CD14-positive monocyte (primary cell): ENCODE measurements at regions not wholly inside any gene's neighbourhood (a gene's known extent, or its start where the extent isn't known, plus 50 kb on each side); places are given as distances from the start of the nearest gene placed in this dataset.

Experiments
- DNase-seq, 3 donors: peaks; one replicate each; pipeline ENCODE4 v3.0.0-alpha.2; 2011 to 2022
- H2AFZ ChIP-seq: 2 replicates; pipeline ENCODE4 v1.6.0; 2012; ENCODE audit warnings: mild to moderate bottlenecking, low read depth, low read length, inconsistent platforms; ENCODE audit not compliant: insufficient read depth, poor library complexity, severe bottlenecking
- H3K27ac ChIP-seq, 2 donors: 1 replicate in 1 of 2; 2 replicates in 1 of 2; pipeline ENCODE4 v1.5.1; 2012 to 2013; ENCODE audit warnings: low read length in 2 of 2, control low read depth in 1 of 2, inconsistent platforms in 1 of 2, low read depth in 1 of 2, mild to moderate bottlenecking in 1 of 2
- H3K27me3 ChIP-seq, 2 donors: one replicate each; pipeline versions ENCODE4 v1.6.0 to v1.6.1; 2011 to 2013; ENCODE audit warnings: low read length in 2 of 2; ENCODE audit not compliant: control insufficient read depth in 2 of 2, insufficient read depth in 2 of 2
- H3K36me3 ChIP-seq, 2 donors: replicated peaks in 1 of 2; 1 replicate in 1 of 2; 2 replicates in 1 of 2; pipeline versions ENCODE4 v1.5.1 to v1.6.1; 2012 to 2013; ENCODE audit warnings: low read length in 2 of 2, control low read depth in 1 of 2, inconsistent platforms in 1 of 2, mild to moderate bottlenecking in 1 of 2; ENCODE audit not compliant: insufficient read depth in 2 of 2, control insufficient read depth in 1 of 2
- H3K4me1 ChIP-seq, 2 donors: 1 replicate in 1 of 2; 2 replicates in 1 of 2; pipeline versions ENCODE4 v1.5.1 to v1.6.1; 2012 to 2013; ENCODE audit warnings: low read length in 2 of 2, control low read depth in 1 of 2, inconsistent platforms in 1 of 2, mild to moderate bottlenecking in 1 of 2, moderate library complexity in 1 of 2; ENCODE audit not compliant: insufficient read depth in 2 of 2, control insufficient read depth in 1 of 2
- H3K4me2 ChIP-seq: replicated peaks from 2 replicates; pipeline ENCODE3; 2012; ENCODE audit warnings: low read length, moderate library complexity, mild to moderate bottlenecking; ENCODE audit not compliant: poor library complexity, severe bottlenecking; ENCODE audit errors: extremely low read depth
- H3K4me3 ChIP-seq, 3 experiments: fragments of 200-600 bp in 1 of 3; sonication (generic) in 1 of 3; replicated peaks in 1 of 3; 1 replicate in 2 of 3; 2 replicates in 1 of 3; pipeline ENCODE4 v1.5.1; 2011 to 2013; ENCODE audit warnings: low read length in 3 of 3, mild to moderate bottlenecking in 3 of 3, control low read depth in 2 of 3, low read depth in 2 of 3, inconsistent platforms in 1 of 3, moderate library complexity in 1 of 3
- H3K79me2 ChIP-seq: 2 replicates; pipeline ENCODE4 v1.6.0; 2012; ENCODE audit warnings: mild to moderate bottlenecking, control low read depth, inconsistent platforms, low read length, moderate library complexity; ENCODE audit not compliant: insufficient read depth
- H3K9ac ChIP-seq: 2 replicates; pipeline ENCODE4 v1.6.0; 2017; ENCODE audit warnings: low read length, mild to moderate bottlenecking; ENCODE audit not compliant: insufficient read depth, poor library complexity, severe bottlenecking
- H3K9me3 ChIP-seq, 2 donors: replicated peaks in 1 of 2; 1 replicate in 1 of 2; 2 replicates in 1 of 2; pipeline versions ENCODE4 v1.5.1 to v1.6.1; 2012 to 2013; ENCODE audit warnings: low read length in 2 of 2, control low read depth in 1 of 2; ENCODE audit not compliant: control insufficient read depth in 1 of 2, insufficient read depth in 1 of 2
- H4K20me1 ChIP-seq: 2 replicates; pipeline ENCODE4 v1.6.0; 2012; ENCODE audit warnings: mild to moderate bottlenecking, low read length, control low read depth, moderate library complexity; ENCODE audit not compliant: insufficient read depth
- H3K27ac Mint-ChIP-seq, 7 donors: one replicate each; pipeline ENCODE4 v1.8.0; 2020; ENCODE audit warnings: mild to moderate bottlenecking in 7 of 7, mixed read lengths in 7 of 7, moderate library complexity in 6 of 7, inconsistent platforms in 2 of 7
- H3K27me3 Mint-ChIP-seq, 3 donors: one replicate each; pipeline ENCODE4 v1.8.0; 2021 to 2022; ENCODE audit warnings: low read depth in 3 of 3, mild to moderate bottlenecking in 3 of 3, mixed read lengths in 3 of 3, moderate library complexity in 3 of 3, inconsistent platforms in 1 of 3
- H3K36me3 Mint-ChIP-seq, 2 donors: one replicate each; pipeline ENCODE4 v1.8.0; 2020; ENCODE audit warnings: mixed read lengths in 2 of 2, inconsistent platforms in 1 of 2, mild to moderate bottlenecking in 1 of 2
- H3K4me1 Mint-ChIP-seq: one replicate; pipeline ENCODE4 v1.8.0; 2020; ENCODE audit warnings: mild to moderate bottlenecking, mixed read lengths
- H3K4me3 Mint-ChIP-seq, 2 donors: one replicate each; pipeline ENCODE4 v1.8.0; 2020; ENCODE audit warnings: mild to moderate bottlenecking in 2 of 2, mixed read lengths in 2 of 2, moderate library complexity in 1 of 2
- H3K9me3 Mint-ChIP-seq, 7 donors: one replicate each; pipeline ENCODE4 v1.8.0; 2020 to 2022; ENCODE audit warnings: mixed read lengths in 7 of 7, mild to moderate bottlenecking in 6 of 7, moderate library complexity in 6 of 7, inconsistent platforms in 2 of 7
- CTCF ChIP-seq: fragments of 200-600 bp; IDR thresholded peaks from one replicate; pipeline ENCODE4 v1.8.0; 2022; ENCODE audit warnings: antibody characterized with exemption, mild to moderate bottlenecking
- WGBS: methylation state at CpG from one replicate; pipeline ENCODE4 v1.1.5; 2013; ENCODE audit warnings: missing lambda C conversion rate; ENCODE audit not compliant: insufficient coverage; 5-methylcytosine and 5-hydroxymethylcytosine counted together
- intact Hi-C, 2 donors: fragments of 100-400 bp; cut with micrococcal nuclease; formaldehyde crosslinking; loops; one replicate each; pipeline versions ENCODE4 v1.15.0 to v1.15.1; 2023

GRCh38 chrX:720250-720649 is 89.7 kb downstream of the SHOX start:
- no peak for DNase-seq
- Histone ChIP-seq H3K4me3 (no peak overlapping the region), H3K9ac (no peak overlapping the region), H3K27me3 (no peaks in the 10 kb centered on the region), H3K9me3 (peaks cover 14 to 17% of the 10 kb centered on the region in 2 donors), H3K4me2 (no peak overlapping the region), H3K36me3 (no peaks in the 10 kb centered on the region), H2AFZ (no peak overlapping the region), H4K20me1 (no peaks in the 10 kb centered on the region), H3K27ac (no peak overlapping the region), H3K79me2 (no peaks in the 10 kb centered on the region), H3K4me1 (no peaks in the 10 kb centered on the region)
- no peak overlapping the region for H3K4me3 Mint-ChIP-seq
- peaks cover 12 to 29% (median 25%) of the 10 kb centered on the region in 7 donors for H3K9me3 Mint-ChIP-seq
- H3K27ac Mint-ChIP-seq, result no peak overlapping the region
- no peaks in the 10 kb centered on the region for H3K36me3 Mint-ChIP-seq
- 86% methylated on average over 2 of the region's 5 CpGs for WGBS
- intact Hi-C loops, result no loop called here
- H3K27me3 Mint-ChIP-seq, result peaks cover 0 to 6% (median 1%) of the 10 kb centered on the region in 3 donors
- no peaks in the 10 kb centered on the region for H3K4me1 Mint-ChIP-seq
- TF ChIP-seq CTCF, result no peak

GRCh38 chrX:716136-716535 is 85.5 kb downstream of the SHOX start:
- Histone ChIP-seq H2AFZ (no peak overlapping the region), H3K36me3 (no peaks in the 10 kb centered on the region), H3K9me3 (peaks cover 13 to 16% of the 10 kb centered on the region in 2 donors), H3K79me2 (no peaks in the 10 kb centered on the region), H3K4me1 (no peaks in the 10 kb centered on the region), H3K27ac (no peak overlapping the region), H3K4me3 (no peak overlapping the region), H3K4me2 (no peak overlapping the region), H3K27me3 (no peaks in the 10 kb centered on the region), H3K9ac (no peak overlapping the region), H4K20me1 (no peaks in the 10 kb centered on the region)
- H3K27me3 Mint-ChIP-seq, result peaks cover under 1 to 6% (median 4%) of the 10 kb centered on the region in 3 donors
- intact Hi-C loops, result no loop called here
- no peak overlapping the region for H3K4me3 Mint-ChIP-seq
- no peaks in the 10 kb centered on the region for H3K36me3 Mint-ChIP-seq
- H3K9me3 Mint-ChIP-seq, result peaks cover 6 to 31% (median 26%) of the 10 kb centered on the region in 7 donors
- H3K4me1 Mint-ChIP-seq, result no peaks in the 10 kb centered on the region
- H3K27ac Mint-ChIP-seq, result no peak overlapping the region
- WGBS, result 43% methylated on average over 1 of the region's 3 CpGs
- no peak for DNase-seq
- no peak for TF ChIP-seq CTCF
